Lower leg skin (tissue), 4 donors: ENCODE measurements at regions not wholly inside any gene's neighbourhood (a gene's known extent, or its start where the extent isn't known, plus 50 kb on each side); places are given as distances from the start of the nearest gene placed in this dataset.

Source experiments
- DNase-seq, 2 donors: peaks; one replicate each; pipeline ENCODE4 v3.0.0-alpha.2; 2019; ENCODE audit warnings: low spot score in 2 of 2
- H3K4me3 ChIP-seq: fragments of 200-600 bp; sonication (generic); 2 replicates; pipeline ENCODE4 v1.5.1; 2017; ENCODE audit warnings: mild to moderate bottlenecking, low read depth; ENCODE audit not compliant: poor library complexity, severe bottlenecking
- CTCF ChIP-seq, 3 donors: fragments of 450-650 bp; IDR thresholded peaks; one replicate each; pipeline ENCODE4 v1.5.1; 2016; ENCODE audit warnings: antibody characterized with exemption in 3 of 3, mild to moderate bottlenecking in 3 of 3, moderate library complexity in 2 of 3
- POLR2A ChIP-seq, 2 donors: fragments of 450-650 bp; IDR thresholded peaks; one replicate each; pipeline ENCODE4 v1.6.1; 2016 to 2017; ENCODE audit warnings: antibody characterized with exemption in 2 of 2, mild to moderate bottlenecking in 1 of 2, moderate library complexity in 1 of 2
- WGBS, 2 donors: methylation state at CpG; one replicate each; pipeline ENCODE4 v1.1.5; 2018; 5-methylcytosine and 5-hydroxymethylcytosine counted together
- intact Hi-C: fragments of 100-400 bp; cut with DNase I; formaldehyde crosslinking; loops from one replicate; pipeline ENCODE4 v1.15.0; 2023; ENCODE audit warnings: low total_unique reads

GRCh38 chr14:78074561-78074960, 95.6 kb upstream of the NRXN3 start:
- H3K4me3 ChIP-seq, result no peak overlapping the region
- TF ChIP-seq CTCF (IDR thresholded peaks at IDR 0.05) (no peak), POLR2A (IDR thresholded peaks at IDR 0.05) (no peak)
- WGBS, 2 donors, result 21 to 24% methylated on average over 5 of the region's 5 CpGs
- intact Hi-C loops, result no loop called here
- DNase-seq, result no peak

GRCh38 chr14:78075033-78075432, 95.1 kb upstream of the NRXN3 start:
- DNase-seq, result no peak
- intact Hi-C loops, result no loop called here
- TF ChIP-seq POLR2A (IDR thresholded peaks at IDR 0.05) (no peak), CTCF (IDR thresholded peaks at IDR 0.05) (no peak)
- H3K4me3 ChIP-seq, result no peak overlapping the region
- WGBS, 2 donors, result 56 to 72% methylated on average over 4 of the region's 4 CpGs

DNA sequence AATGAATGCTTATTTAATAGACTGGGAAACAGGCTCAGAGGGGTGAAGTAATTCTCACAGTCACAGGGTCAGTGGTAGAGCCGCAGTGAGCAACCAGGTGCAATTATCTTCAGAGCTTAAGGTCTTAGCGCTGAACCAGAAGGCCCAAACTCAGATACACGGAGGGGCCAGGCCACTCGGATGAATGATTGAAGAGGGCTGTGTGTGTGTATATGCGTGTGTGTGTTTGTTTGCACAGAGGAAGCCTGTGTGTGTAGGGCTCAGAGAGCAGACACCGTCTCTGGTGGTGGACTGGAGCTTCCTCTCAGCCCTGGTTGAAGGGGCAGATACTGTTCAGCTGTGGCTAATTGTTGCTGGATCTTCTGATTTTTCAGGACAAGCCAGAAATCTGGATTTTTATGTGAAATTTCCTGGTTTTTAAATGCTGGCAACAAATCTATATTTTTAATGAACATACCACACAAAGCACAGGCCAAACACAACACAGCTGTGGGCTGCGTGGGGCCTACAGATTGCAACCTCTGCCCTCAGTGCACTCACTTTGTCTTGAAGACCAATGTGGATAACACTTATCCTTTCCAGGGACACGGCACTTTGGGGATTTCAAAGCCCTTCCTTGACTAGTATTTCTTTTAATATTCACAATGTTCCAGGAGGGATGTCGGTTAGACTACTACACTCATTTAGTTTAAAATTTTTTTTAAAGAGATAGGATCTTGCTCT, 94.5 kb upstream of the NRXN3 start:
- H3K4me3 ChIP-seq, result no peak overlapping the region
- no peak for DNase-seq
- no peak for TF ChIP-seq POLR2A (IDR thresholded peaks at IDR 0.05)
- no peak for TF ChIP-seq CTCF (IDR thresholded peaks at IDR 0.05)
- WGBS, 2 donors, result 70 to 77% methylated on average over 9 of the region's 9 CpGs
- intact Hi-C loops, result no loop called here

- TF ChIP-seq POLR2A (IDR thresholded peaks at IDR 0.05) (no peak), CTCF (IDR thresholded peaks at IDR 0.05) (no peak)
- WGBS, 2 donors, result 18 to 28% methylated on average over 1 of the region's 1 CpG
- no peak for DNase-seq
- H3K4me3 ChIP-seq, result no peak overlapping the region
- intact Hi-C loops, result no loop called here
Observed at GRCh38 chr14:78081245-78081644, 88.9 kb upstream of the NRXN3 start.

DNA sequence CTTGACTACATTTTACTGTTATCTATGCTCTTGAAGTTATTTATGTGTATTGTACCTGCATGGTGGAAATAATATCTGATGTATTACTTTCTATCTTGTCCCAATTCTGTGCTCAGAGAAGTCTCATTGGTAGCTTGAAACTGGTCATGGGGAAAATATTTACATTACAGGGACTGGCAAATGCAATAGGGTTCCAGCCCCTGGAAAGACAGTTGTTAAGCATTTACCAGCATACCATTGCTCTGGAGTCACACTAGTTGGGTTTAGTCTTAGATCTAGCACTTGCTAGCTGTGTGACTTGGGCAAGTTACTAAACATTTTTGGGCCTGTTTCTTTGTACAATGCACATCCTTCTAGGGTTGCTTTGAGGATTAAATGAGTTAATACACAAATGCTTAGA, 86.3 kb upstream of the NRXN3 start:
- TF ChIP-seq CTCF (IDR thresholded peaks at IDR 0.05), result no peak
- TF ChIP-seq POLR2A (IDR thresholded peaks at IDR 0.05), result no peak
- no peak overlapping the region for H3K4me3 ChIP-seq
- intact Hi-C loops, result no loop called here
- no peak for DNase-seq

DNA sequence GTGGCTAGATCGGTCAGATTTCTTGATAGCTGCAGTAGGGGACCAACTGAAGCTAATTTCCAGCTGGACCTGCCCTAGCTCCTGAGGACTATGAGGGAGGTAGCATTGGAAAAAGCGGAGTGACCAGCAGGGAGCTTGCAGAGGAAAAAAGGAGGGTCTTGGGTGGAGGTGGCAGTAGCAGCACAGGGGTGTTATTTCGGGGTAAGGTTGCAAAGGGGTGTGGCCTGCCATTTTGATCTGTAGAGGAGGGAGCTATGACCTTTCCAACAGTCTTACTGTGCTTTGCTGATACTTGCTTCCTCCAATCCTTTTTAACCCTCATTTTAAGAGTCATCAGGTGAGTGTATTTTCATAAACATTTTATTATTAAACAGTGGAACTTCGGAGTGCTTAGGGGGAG, 83.8 kb upstream of the NRXN3 start:
- no peak for DNase-seq
- 45 to 48% methylated on average over 4 of the region's 4 CpGs for WGBS, 2 donors
- H3K4me3 ChIP-seq, result no peak overlapping the region
- intact Hi-C loops, result no loop called here
- TF ChIP-seq POLR2A (IDR thresholded peaks at IDR 0.05), result no peak
